Breast epithelium (tissue), 3 donors: ENCODE measurements at regions not wholly inside any gene's neighbourhood (a gene's known extent, or its start where the extent isn't known, plus 50 kb on each side); places are given as distances from the start of the nearest gene placed in this dataset.

ENCODE experiments used
- CTCF ChIP-seq, 3 donors: fragments of 450-650 bp; IDR thresholded peaks; one replicate each; pipeline ENCODE4 v1.5.1; 2016 to 2017; ENCODE audit warnings: antibody characterized with exemption in 3 of 3, mild to moderate bottlenecking in 3 of 3, moderate library complexity in 3 of 3
- POLR2A ChIP-seq: fragments of 450-650 bp; IDR thresholded peaks from one replicate; pipeline ENCODE4 v1.6.1; 2016; ENCODE audit warnings: antibody characterized with exemption, mild to moderate bottlenecking, moderate library complexity
- POLR2AphosphoS5 ChIP-seq, 3 donors: sonication (generic); formaldehyde crosslinking; IDR thresholded peaks; one replicate each; pipeline ENCODE4 v1.6.1; 2017; ENCODE audit warnings: antibody characterized with exemption in 3 of 3

DNA sequence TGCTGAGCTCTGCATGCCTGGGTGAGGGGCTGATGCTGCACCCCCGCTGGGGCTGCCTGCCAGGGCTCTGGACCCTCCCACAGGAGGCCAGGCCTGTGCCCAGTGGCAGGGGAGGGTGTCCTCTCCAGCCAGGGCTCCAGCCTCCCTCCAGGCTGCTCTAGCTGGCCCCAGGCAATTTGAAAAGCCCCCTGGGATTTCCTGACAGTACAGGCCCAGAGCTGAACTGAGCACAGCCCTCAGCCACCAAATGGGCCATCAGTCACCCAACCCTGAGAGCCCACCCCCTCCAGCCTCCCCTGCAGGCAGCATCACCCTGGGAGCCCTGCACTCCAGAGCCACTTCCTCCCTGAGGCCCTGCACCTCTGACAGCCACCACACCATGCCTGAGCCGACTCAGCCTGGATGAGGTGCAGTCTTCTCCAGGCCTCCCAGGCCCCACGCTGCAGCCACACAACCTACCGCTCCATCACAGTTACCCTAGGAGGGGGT lies 101.8 kb upstream of the RET start:
- TF ChIP-seq CTCF (IDR thresholded peaks at IDR 0.05) = no peak
- TF ChIP-seq POLR2AphosphoS5 (IDR thresholded peaks at IDR 0.05) = no peak
- no peak for TF ChIP-seq POLR2A
